ENCODE measurements at regions not wholly inside any gene's neighbourhood (a gene's known extent, or its start where the extent isn't known, plus 50 kb on each side); places are given as distances from the start of the nearest gene placed in this dataset.

GRCh38 chr9:75754080-75754479 lies 136.4 kb upstream of the PCSK5 start:
- TF ChIP-seq CTCF (IDR thresholded peaks at IDR 0.05): no peak

- TF ChIP-seq CTCF (IDR thresholded peaks at IDR 0.05): no peak
Observed at GRCh38 chr9:75775166-75775565, 115.3 kb upstream of the PCSK5 start.

- TF ChIP-seq CTCF (IDR thresholded peaks at IDR 0.05): no peak
Observed at GRCh38 chr9:75775966-75776691, 114.3 kb upstream of the PCSK5 start.

GRCh38 chr9:75780185-75780584 lies 110.3 kb upstream of the PCSK5 start:
- no peak for TF ChIP-seq CTCF (IDR thresholded peaks at IDR 0.05)

- TF ChIP-seq CTCF (IDR thresholded peaks at IDR 0.05): no peak
Observed at GRCh38 chr9:75788006-75788634, 102.4 kb upstream of the PCSK5 start.

- no peak for TF ChIP-seq CTCF (IDR thresholded peaks at IDR 0.05)
Observed at GRCh38 chr9:75797085-75797580, 93.3 kb upstream of the PCSK5 start.

GRCh38 chr9:75798505-75798904 lies 92.0 kb upstream of the PCSK5 start:
- TF ChIP-seq CTCF (IDR thresholded peaks at IDR 0.05): no peak

All from LNCAP (cell line).